ENCODE measurements at regions not wholly inside any gene's neighbourhood (a gene's known extent, or its start where the extent isn't known, plus 50 kb on each side); places are given as distances from the start of the nearest gene placed in this dataset.

GRCh38 chr15:98506172-98506571 is 142.2 kb upstream of the IGF1R start:
- no peak for DNase-seq (ENCODE audit: low read depth in 4 of 4, low spot score in 2 of 4)

GRCh38 chr15:98506711-98507110 is 141.6 kb upstream of the IGF1R start:
- DNase-seq (ENCODE audit: low read depth in 4 of 4, low spot score in 2 of 4) = no peak

GRCh38 chr15:98513428-98513986 is 134.8 kb upstream of the IGF1R start:
- no peak for DNase-seq (ENCODE audit: low read depth in 4 of 4, low spot score in 2 of 4)

- no peak for DNase-seq (ENCODE audit: low read depth in 4 of 4, low spot score in 2 of 4)
Observed at GRCh38 chr15:98514034-98514622, 134.2 kb upstream of the IGF1R start.

GRCh38 chr15:98518823-98519561 is 129.3 kb upstream of the IGF1R start:
- peak in 3 of 4 donors; percentile 55 to 75 (median 65) for DNase-seq (ENCODE audit: low read depth in 4 of 4, low spot score in 2 of 4)

GRCh38 chr15:98519767-98520550 is 128.4 kb upstream of the IGF1R start:
- no peak for DNase-seq (ENCODE audit: low read depth in 4 of 4, low spot score in 2 of 4)

- no peak for DNase-seq (ENCODE audit: low read depth in 4 of 4, low spot score in 2 of 4)
Observed at GRCh38 chr15:98522127-98522526, 126.2 kb upstream of the IGF1R start.

- DNase-seq (ENCODE audit: low read depth in 4 of 4, low spot score in 2 of 4) = no peak
Observed at GRCh38 chr15:98523912-98524662, 124.3 kb upstream of the IGF1R start.

GRCh38 chr15:98524838-98525660 is 123.3 kb upstream of the IGF1R start:
- no peak for DNase-seq (ENCODE audit: low read depth in 4 of 4, low spot score in 2 of 4)

- DNase-seq (ENCODE audit: low read depth in 4 of 4, low spot score in 2 of 4) = peak in 1 of 4 donors; percentile 26
Observed at GRCh38 chr15:98525661-98526001, 122.7 kb upstream of the IGF1R start.

- no peak for DNase-seq (ENCODE audit: low read depth in 4 of 4, low spot score in 2 of 4)
Observed at GRCh38 chr15:98526094-98526493, 122.2 kb upstream of the IGF1R start.

GRCh38 chr15:98528046-98528725 is 120.2 kb upstream of the IGF1R start:
- no peak for DNase-seq (ENCODE audit: low read depth in 4 of 4, low spot score in 2 of 4)

- no peak for DNase-seq (ENCODE audit: low read depth in 4 of 4, low spot score in 2 of 4)
Observed at GRCh38 chr15:98529205-98530145, 118.9 kb upstream of the IGF1R start.

- DNase-seq (ENCODE audit: low read depth in 4 of 4, low spot score in 2 of 4) = no peak
Observed at GRCh38 chr15:98530570-98530969, 117.8 kb upstream of the IGF1R start.

- DNase-seq (ENCODE audit: low read depth in 4 of 4, low spot score in 2 of 4) = no peak
Observed at GRCh38 chr15:98532063-98532462, 116.3 kb upstream of the IGF1R start.

- DNase-seq (ENCODE audit: low read depth in 4 of 4, low spot score in 2 of 4) = no peak
Observed at GRCh38 chr15:98536976-98537375, 111.4 kb upstream of the IGF1R start.

GRCh38 chr15:98537516-98538060 is 110.8 kb upstream of the IGF1R start:
- no peak for DNase-seq (ENCODE audit: low read depth in 4 of 4, low spot score in 2 of 4)

GRCh38 chr15:98541519-98541918 is 106.8 kb upstream of the IGF1R start:
- no peak for DNase-seq (ENCODE audit: low read depth in 4 of 4, low spot score in 2 of 4)
